Central memory CD4-positive, alpha-beta T cell (primary cell): ENCODE measurements at regions not wholly inside any gene's neighbourhood (a gene's known extent, or its start where the extent isn't known, plus 50 kb on each side); places are given as distances from the start of the nearest gene placed in this dataset.

Experiments used
- DNase-seq: peaks from one replicate; pipeline ENCODE4 v3.0.0; 2022

GRCh38 chr1:209506101-209506500, 77.4 kb upstream of the CAMK1G start:
- no peak for DNase-seq

GRCh38 chr1:209509039-209509438, 74.5 kb upstream of the CAMK1G start:
- DNase-seq, result no peak

DNA sequence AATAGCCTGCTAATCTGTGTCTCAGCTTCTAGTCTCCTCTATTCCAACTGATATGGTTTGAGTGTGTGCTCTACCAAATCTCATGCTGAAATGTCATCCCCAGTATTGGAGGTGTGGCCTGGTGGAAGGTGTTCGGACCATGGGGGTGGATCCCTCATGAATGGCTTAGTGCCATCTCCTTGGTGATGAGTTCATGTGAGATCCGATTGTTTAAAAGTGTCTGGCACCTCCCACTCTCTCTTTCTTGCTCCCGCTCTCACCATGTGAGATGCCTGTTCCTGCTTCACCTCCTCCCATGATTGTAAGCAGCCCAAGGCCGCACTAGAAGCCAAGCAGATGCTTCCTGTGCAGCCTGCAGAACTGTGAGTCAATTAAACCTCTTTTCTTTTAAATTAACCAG, 73.5 kb upstream of the CAMK1G start:
- no peak for DNase-seq

GRCh38 chr1:209511169-209511568, 72.3 kb upstream of the CAMK1G start:
- DNase-seq, result no peak

GRCh38 chr1:209512821-209513220, 70.7 kb upstream of the CAMK1G start:
- DNase-seq, result no peak

DNA sequence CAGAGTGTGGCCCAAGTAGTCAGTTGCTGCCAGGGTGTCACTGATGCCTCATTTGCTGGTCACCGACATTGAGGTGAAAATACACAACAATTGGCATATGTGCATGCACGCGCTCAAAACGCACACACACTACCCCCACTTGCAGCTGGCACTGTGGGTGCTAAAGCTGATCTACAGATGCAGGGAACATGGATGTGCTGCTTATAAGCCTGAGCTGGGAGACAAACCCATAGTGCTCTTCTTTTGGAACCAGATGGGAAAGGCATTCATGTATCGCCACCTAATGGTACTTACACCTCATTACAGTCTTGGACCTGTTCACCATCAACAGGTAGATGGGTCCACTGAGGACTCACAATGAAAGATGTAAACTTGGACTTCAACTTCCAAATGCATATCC, 70.3 kb upstream of the CAMK1G start:
- DNase-seq, result no peak

DNA sequence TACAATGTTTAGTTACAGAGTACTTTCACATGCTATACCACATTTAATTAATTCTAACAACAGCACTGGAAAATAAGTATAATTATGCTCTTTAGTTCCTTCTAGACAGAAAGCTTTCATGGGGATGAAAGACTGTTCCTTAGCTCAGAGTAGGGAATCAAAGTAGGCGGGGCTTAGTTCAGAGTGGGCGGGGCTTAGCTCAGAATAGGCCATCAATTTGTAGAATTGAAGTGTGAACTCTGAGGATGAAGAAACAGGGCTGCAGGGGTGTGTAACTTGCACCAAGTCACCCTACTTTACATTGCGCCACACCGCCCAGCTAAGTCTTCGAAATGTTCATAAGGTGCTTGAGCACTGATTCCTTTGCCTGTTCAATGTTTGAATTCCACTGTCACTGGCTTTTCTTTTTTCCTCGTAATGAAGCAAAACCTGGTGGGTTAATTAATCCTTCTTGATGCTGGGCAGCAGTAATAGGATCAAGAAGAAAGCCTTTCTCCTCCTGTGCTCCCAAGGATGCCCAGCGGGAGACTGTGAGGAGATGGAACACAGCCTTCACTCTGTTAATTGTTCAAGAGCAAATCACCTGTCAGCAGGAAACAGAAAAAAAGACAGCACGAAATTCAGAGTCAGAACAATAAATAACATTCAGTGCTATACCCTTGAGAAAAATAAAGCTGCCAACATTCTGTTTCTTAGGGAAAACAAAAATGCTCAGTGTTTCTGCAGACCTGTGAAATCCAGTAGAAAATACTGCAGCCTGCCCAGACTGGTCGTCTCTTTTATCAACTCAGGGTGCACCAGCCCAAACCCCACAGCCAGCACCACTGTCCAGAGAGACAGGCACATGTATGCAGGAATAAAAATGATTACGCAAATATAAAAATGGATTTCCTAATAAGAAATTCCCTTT, 66.5 kb upstream of the CAMK1G start:
- no peak for DNase-seq

- DNase-seq, result no peak
Observed at GRCh38 chr1:209517681-209518050, 65.8 kb upstream of the CAMK1G start.

DNA sequence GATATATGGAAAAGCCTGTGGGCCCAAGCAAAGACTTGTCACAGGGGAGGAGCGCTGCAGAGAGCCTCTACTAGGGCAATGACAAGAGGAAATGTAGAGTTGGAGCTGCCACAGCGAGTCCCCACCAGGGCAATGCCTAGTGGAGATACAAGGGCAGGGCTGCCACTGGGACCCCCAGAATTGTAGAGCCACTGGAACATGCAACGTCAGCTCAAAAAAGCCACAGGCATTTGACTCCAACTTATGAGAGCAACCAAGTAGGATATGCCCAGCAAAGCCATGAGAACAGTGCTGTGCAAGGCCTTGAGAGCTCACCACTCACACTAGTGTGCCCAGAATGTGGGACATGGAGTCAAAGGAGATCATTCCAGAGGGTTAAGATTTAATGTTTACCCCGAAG, 63.7 kb upstream of the CAMK1G start:
- no peak for DNase-seq

DNA sequence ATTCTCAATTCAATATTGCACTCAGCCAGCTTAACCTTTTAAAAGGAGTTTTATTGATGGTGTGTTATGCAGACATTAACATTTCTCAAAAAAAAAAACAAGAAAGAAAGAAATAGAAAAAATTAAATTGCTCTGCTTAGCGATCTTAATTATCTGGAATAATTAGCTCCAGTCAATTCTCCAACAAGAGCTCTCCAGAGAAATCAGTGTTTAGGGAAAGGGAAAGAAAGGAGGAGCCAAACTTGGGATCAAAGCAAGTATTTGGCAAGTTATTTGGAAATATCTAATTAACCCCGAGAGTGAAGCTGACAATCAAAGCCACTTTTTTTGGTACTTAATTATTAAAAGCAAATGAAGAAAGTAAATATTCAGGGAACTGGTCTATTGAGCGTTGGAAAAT, 60.7 kb upstream of the CAMK1G start:
- DNase-seq, result no peak

DNA sequence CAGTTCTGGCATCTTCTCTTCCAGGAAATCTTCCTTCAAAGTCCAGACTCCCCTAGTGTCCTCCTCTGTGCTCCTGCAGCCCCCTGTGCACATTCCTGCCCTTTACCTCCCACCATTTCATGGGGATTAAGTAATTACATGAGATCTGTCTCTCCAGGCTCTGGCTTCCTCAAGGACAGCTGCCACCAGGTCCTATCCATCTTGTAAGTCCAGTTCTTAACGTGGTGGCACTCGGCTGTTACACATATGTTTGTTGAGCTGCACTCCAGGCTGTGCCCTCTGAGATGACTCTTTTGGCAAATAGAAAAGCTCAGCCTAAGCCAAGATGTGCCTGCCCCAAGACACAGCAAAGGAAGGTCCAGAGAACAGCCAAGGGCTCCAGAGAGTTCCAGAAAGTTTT, 57.4 kb upstream of the CAMK1G start:
- DNase-seq, result no peak

DNA sequence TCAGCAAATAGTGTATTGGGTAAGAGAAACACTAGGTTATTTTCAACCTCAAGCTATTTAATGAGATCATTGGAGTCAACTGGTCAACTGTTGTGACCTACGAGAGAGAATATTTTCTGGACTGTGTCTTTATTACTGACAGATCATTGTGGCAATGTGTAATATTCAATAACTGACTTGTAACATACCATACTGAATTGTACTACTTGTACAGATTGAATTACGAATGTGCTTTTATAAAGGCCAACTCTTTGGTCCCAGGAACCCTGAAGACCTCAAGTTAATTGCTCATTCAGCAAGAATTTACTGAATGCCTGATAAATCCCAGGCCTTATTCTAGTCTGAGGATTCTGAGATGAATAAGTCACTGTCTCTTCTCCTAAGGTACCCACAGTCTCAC, 56.1 kb upstream of the CAMK1G start:
- DNase-seq, result no peak

- DNase-seq, result no peak
Observed at GRCh38 chr1:209527993-209528717, 55.4 kb upstream of the CAMK1G start.

DNA sequence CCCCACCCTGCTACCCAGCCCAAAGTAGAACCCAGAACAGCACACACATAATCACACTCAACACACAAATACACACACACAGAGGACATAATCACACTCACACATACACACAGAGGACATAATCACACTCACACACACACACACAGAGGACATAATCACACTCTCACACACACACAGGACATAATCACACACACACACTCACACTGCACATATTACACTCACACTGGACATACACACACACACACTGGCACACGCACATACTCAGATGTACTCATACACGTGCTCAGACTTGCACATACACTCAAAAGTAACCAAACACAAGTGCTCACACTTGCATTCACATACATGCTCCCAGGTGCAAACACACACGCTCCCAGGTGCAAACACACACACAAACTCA, 54.3 kb upstream of the CAMK1G start:
- no peak for DNase-seq

- no peak for DNase-seq
Observed at GRCh38 chr1:209531006-209531405, 52.5 kb upstream of the CAMK1G start.

DNA sequence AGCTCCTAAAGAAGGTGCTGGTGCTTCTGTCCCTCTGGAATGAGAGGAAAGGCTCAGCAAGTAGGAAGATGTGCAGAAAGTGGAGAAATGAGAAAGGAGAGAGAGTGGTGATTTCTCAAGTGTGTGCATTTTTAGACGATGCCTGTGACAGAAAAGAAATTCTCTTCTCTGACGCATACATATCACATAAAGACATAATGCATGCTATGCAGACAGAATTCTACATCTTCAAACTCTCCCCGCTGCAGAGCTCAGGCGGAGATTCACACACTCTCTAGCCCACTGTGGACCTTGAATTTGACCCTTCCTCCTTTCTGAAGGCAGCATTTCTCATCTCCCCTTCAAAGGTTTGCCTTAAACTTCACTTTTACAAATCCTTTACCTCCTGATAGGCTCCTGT, 52.0 kb upstream of the CAMK1G start:
- no peak for DNase-seq
